ENCODE measurements at regions not wholly inside any gene's neighbourhood (a gene's known extent, or its start where the extent isn't known, plus 50 kb on each side); places are given as distances from the start of the nearest gene placed in this dataset.

DNA sequence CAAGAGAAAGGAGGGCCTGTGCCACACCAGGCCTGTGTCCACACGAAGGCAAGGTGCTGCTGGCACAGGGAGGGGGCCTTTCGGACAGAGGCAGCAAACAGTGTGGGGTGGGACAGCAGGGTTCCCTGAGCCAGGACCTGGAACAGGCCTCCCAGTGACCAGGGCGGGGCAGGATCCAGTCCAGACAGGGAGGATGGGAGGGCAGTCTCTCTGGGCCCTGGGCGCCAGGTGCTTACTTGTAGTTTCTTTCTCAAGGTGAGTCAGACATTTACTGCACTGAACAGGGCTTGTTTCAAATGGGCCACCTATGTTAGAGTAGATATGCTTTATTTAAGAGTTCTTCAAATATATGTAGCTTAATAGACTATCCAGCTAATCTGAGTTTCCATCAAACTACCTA lies 52.8 kb upstream of the STUM start:
- Histone ChIP-seq H3K9me3 (ENCODE audit: low read length) (no peaks in the 10 kb centered on the region), H3K27ac (ENCODE audit: extremely low read length, insufficient read depth, low read length) (no peak overlapping the region), H3K9ac (ENCODE audit: insufficient read depth, low read depth, low read length) (no peak overlapping the region), H3K4me1 (ENCODE audit: insufficient read depth, low read length) (no peaks in the 10 kb centered on the region), H3K4me2 (ENCODE audit: low read depth, low read length) (no peak overlapping the region), H3K36me3 (replicated peaks in 1 of 2; ENCODE audit: control insufficient read depth in 1 of 2, insufficient read depth in 2 of 2, low read length in 2 of 2) (no peaks in the 10 kb centered on the region), H4K20me1 (ENCODE audit: insufficient read depth, low read length) (peaks cover 2% of the 10 kb centered on the region; the same call in 1 of the 2 replicates), H3K27me3 (ENCODE audit: control insufficient read depth in 1 of 2, insufficient read depth in 2 of 2, low read length in 2 of 2) (peaks cover 0 to 28% of the 10 kb centered on the region in 2 experiments; a peak in 4 of 5 replicates), H3K4me3 (replicated peaks in 1 of 3; ENCODE audit: insufficient read depth in 1 of 3, low read depth in 2 of 3, low read length in 3 of 3) (no peak overlapping the region), H3K79me2 (ENCODE audit: insufficient read depth, low read length) (no peaks in the 10 kb centered on the region), H2AFZ (ENCODE audit: low read length) (no peak overlapping the region)
- no TSS peak for BruUV-seq (replicated peaks)
- FAIRE-seq = no peak
- in situ Hi-C loops (cut with HindIII; ENCODE audit: extremely low pct_ligation_motif_present, low pct_unique_long_range_greater_than_20kb) (no loop called here), intact Hi-C loops (cut with micrococcal nuclease; ENCODE audit: unreplicated experiment) (no loop called here)
- 43% methylated on average over 4 of the region's 4 CpGs for WGBS (ENCODE audit: low lambda C conversion rate)
- ATAC-seq = no peak
- DNase-seq (ENCODE audit: low spot score) = no peak
- POLR2A ChIA-PET = no interaction called here
- TF ChIP-seq, protein P1, sequence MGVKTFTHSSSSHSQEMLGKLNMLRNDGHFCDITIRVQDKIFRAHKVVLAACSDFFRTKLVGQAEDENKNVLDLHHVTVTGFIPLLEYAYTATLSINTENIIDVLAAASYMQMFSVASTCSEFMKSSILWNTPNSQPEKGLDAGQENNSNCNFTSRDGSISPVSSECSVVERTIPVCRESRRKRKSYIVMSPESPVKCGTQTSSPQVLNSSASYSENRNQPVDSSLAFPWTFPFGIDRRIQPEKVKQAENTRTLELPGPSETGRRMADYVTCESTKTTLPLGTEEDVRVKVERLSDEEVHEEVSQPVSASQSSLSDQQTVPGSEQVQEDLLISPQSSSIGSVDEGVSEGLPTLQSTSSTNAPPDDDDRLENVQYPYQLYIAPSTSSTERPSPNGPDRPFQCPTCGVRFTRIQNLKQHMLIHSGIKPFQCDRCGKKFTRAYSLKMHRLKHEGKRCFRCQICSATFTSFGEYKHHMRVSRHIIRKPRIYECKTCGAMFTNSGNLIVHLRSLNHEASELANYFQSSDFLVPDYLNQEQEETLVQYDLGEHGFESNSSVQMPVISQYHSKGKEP (CRISPR knock-in tag; IDR thresholded peaks at IDR 0.05) = no peak
- no peak for TF ChIP-seq ZNF768 (CRISPR knock-in tag; IDR thresholded peaks at IDR 0.05)
- TF ChIP-seq, protein P2, sequence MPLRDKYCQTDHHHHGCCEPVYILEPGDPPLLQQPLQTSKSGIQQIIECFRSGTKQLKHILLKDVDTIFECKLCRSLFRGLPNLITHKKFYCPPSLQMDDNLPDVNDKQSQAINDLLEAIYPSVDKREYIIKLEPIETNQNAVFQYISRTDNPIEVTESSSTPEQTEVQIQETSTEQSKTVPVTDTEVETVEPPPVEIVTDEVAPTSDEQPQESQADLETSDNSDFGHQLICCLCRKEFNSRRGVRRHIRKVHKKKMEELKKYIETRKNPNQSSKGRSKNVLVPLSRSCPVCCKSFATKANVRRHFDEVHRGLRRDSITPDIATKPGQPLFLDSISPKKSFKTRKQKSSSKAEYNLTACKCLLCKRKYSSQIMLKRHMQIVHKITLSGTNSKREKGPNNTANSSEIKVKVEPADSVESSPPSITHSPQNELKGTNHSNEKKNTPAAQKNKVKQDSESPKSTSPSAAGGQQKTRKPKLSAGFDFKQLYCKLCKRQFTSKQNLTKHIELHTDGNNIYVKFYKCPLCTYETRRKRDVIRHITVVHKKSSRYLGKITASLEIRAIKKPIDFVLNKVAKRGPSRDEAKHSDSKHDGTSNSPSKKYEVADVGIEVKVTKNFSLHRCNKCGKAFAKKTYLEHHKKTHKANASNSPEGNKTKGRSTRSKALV (CRISPR knock-in tag; IDR thresholded peaks at IDR 0.05) = no peak
- TF ChIP-seq MIXL1 (CRISPR knock-in tag; IDR thresholded peaks at IDR 0.05) = no peak
- CTCF ChIA-PET (ENCODE audit: low intra/inter-chr PET ratio, low total read pairs) = no interaction called here

DNA sequence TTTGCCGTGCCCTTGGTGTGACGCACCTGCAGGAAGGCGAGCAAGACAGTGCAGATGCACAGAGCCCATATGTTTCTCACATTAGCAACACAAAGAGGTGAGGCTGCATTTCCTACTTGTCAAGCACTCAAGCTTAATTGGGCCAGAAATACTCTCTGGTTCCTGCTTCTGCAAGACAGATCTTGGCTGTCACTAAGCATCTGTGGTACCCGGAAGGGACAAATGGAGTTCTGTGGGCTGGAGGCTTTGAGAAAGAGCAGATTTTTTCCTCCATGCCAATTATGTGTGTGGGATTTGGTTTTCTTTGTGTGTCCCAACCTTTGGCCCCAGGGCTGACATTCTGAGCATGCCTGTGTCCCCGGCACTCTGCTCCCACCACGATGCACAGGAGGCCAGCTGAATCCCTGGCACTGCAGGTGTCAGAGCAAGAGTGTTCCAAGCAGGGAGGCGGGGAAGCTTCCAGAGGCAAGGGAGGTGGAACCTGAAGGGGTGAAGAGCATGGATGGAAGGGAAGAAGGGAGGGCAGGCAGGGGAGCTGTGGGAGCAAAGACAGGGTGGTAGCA lies 52.0 kb upstream of the STUM start:
- no peak overlapping the region for H3K9ac ChIP-seq (ENCODE audit: insufficient read depth, low read depth, low read length)
- FAIRE-seq = no peak
- no peak overlapping the region for H3K27ac ChIP-seq (ENCODE audit: extremely low read length, insufficient read depth, low read length)
- in situ Hi-C loops (cut with HindIII; ENCODE audit: extremely low pct_ligation_motif_present, low pct_unique_long_range_greater_than_20kb) = no loop called here
- H3K27me3 ChIP-seq (ENCODE audit: control insufficient read depth in 1 of 2, insufficient read depth in 2 of 2, low read length in 2 of 2) = peaks cover 0 to 26% of the 10 kb centered on the region in 2 experiments; a peak in 4 of 5 replicates
- no peak for DNase-seq (ENCODE audit: low spot score)
- no peak overlapping the region for H3K4me2 ChIP-seq (ENCODE audit: low read depth, low read length)
- ChIA-PET POLR2A (no interaction called here), CTCF (ENCODE audit: low intra/inter-chr PET ratio, low total read pairs) (no interaction called here)
- H3K4me3 ChIP-seq (replicated peaks in 1 of 3; ENCODE audit: insufficient read depth in 1 of 3, low read depth in 2 of 3, low read length in 3 of 3) = no peak overlapping the region
- H3K9me3 ChIP-seq (ENCODE audit: low read length) = no peaks in the 10 kb centered on the region
- intact Hi-C loops (cut with micrococcal nuclease; ENCODE audit: unreplicated experiment) = no loop called here
- H4K20me1 ChIP-seq (ENCODE audit: insufficient read depth, low read length) = peaks cover 2% of the 10 kb centered on the region; the same call in 1 of the 2 replicates
- H3K36me3 ChIP-seq (replicated peaks in 1 of 2; ENCODE audit: control insufficient read depth in 1 of 2, insufficient read depth in 2 of 2, low read length in 2 of 2) = no peaks in the 10 kb centered on the region
- H2AFZ ChIP-seq (ENCODE audit: low read length) = no peak overlapping the region
- ATAC-seq = no peak; the same call in 2 of the 3 replicates
- no peaks in the 10 kb centered on the region for H3K79me2 ChIP-seq (ENCODE audit: insufficient read depth, low read length)
- no peaks in the 10 kb centered on the region for H3K4me1 ChIP-seq (ENCODE audit: insufficient read depth, low read length)
- 38% methylated on average over 7 of the region's 7 CpGs for WGBS (ENCODE audit: low lambda C conversion rate)
- BruUV-seq (replicated peaks) = no TSS peak
- no peak for TF ChIP-seq GZF1 (CRISPR knock-in tag; IDR thresholded peaks at IDR 0.05)
- TF ChIP-seq ZBTB38 (CRISPR knock-in tag; IDR thresholded peaks at IDR 0.05) = no peak
- no peak for TF ChIP-seq NR3C1 (CRISPR knock-in tag; IDR thresholded peaks at IDR 0.05)
- TF ChIP-seq, protein P3, sequence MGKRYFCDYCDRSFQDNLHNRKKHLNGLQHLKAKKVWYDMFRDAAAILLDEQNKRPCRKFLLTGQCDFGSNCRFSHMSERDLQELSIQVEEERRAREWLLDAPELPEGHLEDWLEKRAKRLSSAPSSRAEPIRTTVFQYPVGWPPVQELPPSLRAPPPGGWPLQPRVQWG (CRISPR knock-in tag; IDR thresholded peaks at IDR 0.05; ENCODE audit: borderline replicate concordance, low read depth) = no peak
- no peak for TF ChIP-seq MED13 (CRISPR knock-in tag; IDR thresholded peaks at IDR 0.05)
- TF ChIP-seq, protein P4, sequence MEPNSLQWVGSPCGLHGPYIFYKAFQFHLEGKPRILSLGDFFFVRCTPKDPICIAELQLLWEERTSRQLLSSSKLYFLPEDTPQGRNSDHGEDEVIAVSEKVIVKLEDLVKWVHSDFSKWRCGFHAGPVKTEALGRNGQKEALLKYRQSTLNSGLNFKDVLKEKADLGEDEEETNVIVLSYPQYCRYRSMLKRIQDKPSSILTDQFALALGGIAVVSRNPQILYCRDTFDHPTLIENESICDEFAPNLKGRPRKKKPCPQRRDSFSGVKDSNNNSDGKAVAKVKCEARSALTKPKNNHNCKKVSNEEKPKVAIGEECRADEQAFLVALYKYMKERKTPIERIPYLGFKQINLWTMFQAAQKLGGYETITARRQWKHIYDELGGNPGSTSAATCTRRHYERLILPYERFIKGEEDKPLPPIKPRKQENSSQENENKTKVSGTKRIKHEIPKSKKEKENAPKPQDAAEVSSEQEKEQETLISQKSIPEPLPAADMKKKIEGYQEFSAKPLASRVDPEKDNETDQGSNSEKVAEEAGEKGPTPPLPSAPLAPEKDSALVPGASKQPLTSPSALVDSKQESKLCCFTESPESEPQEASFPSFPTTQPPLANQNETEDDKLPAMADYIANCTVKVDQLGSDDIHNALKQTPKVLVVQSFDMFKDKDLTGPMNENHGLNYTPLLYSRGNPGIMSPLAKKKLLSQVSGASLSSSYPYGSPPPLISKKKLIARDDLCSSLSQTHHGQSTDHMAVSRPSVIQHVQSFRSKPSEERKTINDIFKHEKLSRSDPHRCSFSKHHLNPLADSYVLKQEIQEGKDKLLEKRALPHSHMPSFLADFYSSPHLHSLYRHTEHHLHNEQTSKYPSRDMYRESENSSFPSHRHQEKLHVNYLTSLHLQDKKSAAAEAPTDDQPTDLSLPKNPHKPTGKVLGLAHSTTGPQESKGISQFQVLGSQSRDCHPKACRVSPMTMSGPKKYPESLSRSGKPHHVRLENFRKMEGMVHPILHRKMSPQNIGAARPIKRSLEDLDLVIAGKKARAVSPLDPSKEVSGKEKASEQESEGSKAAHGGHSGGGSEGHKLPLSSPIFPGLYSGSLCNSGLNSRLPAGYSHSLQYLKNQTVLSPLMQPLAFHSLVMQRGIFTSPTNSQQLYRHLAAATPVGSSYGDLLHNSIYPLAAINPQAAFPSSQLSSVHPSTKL (CRISPR knock-in tag; IDR thresholded peaks at IDR 0.05) = no peak
- no peak for TF ChIP-seq DNMT1 (CRISPR knock-in tag; IDR thresholded peaks at IDR 0.05)
